AG10803 (cell line): ENCODE measurements at regions not wholly inside any gene's neighbourhood (a gene's known extent, or its start where the extent isn't known, plus 50 kb on each side); places are given as distances from the start of the nearest gene placed in this dataset.

ENCODE experiments used
- DNase-seq: peaks from one replicate; pipeline ENCODE4 v3.0.0; 2010; ENCODE audit warnings: low read depth
- H3K4me3 ChIP-seq: 2 replicates; pipeline ENCODE4 v1.5.1; 2011; ENCODE audit warnings: mild to moderate bottlenecking, low read length, control low read depth
- TF ChIP-seq, protein P1 (sequence below): conservative IDR thresholded peaks from 2 replicates; pipeline ENCODE4 v1.5.1; 2011; ENCODE audit warnings: mild to moderate bottlenecking, low read length, control low read depth, inconsistent platforms

DNA sequence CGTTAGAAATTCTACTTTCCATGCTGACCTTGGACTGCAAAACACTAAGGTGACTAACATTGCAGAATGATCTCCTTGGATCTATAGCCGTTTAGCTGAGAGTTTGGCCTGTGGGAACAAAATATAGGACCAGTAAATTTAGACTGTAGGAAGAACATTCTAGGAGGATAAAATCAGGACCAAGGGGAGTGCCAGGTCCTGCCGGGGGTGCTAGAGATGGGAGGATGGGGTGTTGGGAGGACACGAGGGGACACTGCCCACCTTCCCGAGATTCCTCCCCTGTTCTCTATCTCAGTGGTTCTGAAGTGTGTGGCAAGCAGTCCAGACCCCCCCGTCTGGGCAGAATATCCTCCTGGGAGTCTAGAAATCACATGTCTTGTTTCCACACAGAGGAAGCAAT, 445.2 kb downstream of the ZSWIM6 start:
- no peak for DNase-seq
- TF ChIP-seq, protein P1, sequence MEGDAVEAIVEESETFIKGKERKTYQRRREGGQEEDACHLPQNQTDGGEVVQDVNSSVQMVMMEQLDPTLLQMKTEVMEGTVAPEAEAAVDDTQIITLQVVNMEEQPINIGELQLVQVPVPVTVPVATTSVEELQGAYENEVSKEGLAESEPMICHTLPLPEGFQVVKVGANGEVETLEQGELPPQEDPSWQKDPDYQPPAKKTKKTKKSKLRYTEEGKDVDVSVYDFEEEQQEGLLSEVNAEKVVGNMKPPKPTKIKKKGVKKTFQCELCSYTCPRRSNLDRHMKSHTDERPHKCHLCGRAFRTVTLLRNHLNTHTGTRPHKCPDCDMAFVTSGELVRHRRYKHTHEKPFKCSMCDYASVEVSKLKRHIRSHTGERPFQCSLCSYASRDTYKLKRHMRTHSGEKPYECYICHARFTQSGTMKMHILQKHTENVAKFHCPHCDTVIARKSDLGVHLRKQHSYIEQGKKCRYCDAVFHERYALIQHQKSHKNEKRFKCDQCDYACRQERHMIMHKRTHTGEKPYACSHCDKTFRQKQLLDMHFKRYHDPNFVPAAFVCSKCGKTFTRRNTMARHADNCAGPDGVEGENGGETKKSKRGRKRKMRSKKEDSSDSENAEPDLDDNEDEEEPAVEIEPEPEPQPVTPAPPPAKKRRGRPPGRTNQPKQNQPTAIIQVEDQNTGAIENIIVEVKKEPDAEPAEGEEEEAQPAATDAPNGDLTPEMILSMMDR = no peak
- no peak overlapping the region for H3K4me3 ChIP-seq

DNA sequence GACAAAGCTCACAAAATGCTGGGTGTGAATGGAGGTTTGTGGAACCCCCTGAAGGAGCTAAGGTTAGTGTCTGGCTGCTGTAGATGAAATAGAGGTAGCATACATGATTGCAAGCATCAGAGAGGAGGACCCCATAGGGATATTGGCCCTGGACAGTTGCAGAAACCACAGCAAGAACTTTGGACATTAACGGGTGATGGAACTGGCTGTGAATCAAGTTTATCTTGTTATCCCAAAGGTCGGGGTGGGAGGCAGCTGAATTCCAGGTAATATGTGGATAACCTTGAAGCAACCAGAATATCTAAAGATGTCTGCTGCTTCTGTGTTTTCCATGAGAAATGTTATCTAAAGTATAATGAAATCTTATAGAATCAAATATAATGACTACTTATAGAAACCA, 447.7 kb downstream of the ZSWIM6 start:
- no peak for DNase-seq
- TF ChIP-seq, protein P1 = no peak
- no peak overlapping the region for H3K4me3 ChIP-seq

DNA sequence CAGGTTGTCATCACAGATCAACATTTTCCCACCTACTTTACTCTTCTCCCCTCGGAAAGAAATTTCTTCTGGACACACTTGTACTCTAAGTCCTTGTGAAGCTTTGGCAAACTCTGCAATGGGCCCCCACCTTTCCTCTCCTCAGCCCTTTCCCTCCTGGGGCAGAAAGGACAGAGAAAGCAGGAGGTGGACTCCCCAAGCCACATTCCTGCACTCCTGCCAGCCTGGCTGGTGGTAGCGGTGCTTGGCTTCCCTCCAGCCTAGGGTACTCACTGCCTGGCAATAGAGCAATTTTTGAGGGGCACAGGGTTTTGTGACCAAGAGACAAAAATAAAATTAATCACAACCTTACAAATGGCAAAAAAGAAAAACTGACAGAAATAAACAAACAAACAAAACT, 451.4 kb downstream of the ZSWIM6 start:
- no peak overlapping the region for H3K4me3 ChIP-seq
- no peak for DNase-seq

DNA sequence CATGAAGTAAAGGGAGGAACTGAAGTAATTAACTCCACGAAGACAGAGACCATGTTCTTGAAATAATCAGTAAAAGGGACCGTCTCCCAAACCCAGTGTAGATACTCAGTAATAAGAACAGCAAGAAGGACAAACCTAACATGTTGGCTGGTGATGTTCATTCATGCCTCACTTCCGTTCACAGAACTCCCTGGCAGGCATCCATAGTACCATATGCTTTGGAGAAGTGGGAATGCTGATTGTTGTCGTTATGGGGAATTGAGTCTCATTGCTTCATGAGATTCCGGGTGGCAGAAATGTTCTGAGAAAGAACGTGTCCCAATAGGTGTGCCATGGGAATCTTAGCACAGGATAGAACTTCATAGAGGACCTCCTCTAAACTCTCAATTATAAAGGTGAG, 452.3 kb downstream of the ZSWIM6 start:
- H3K4me3 ChIP-seq = no peak overlapping the region
- peak; percentile 23 for DNase-seq
- TF ChIP-seq, protein P1 = no peak

More for the DNA sequence above, 451.4 kb downstream of the ZSWIM6 start:
- TF ChIP-seq, protein P1 = no peak

DNA sequence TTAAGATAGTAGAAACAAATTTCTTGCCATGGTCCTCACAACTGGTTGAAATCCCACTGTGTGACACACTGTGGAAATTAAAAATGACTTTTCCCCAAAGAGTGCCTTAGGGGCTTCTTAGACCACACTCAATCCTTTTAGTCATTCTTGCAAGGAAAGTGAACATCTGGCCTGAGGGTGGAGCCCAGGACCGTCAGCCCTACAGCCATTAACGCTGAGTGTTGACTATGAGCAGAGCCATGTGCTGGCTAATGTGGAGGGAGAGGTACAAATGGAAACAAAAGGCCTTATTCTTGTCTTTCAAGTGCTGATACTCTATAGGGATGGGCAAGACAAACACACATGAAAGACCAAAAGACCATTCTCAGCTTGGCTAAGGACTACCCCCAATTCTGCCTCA, 456.5 kb downstream of the ZSWIM6 start:
- no peak for DNase-seq
- TF ChIP-seq, protein P1 = no peak
- H3K4me3 ChIP-seq = no peak overlapping the region

DNA sequence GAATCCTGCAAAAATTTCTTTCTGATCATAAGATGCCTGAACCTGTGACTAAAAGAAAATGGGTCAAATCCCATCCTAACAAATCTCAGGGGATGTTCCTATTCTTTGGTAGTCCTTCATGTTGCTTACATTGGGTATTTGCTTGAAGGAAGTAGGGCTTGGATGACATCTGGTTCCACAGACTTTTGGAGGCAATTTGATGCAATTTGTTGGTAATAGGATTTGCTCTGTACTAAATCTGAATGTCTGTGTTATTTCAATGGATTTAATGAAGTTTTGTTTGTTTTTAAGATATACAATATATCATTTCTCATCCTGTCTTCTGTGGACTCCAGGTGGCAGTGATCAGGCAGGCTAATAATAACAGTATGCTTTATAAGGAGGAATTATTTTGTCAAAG, 457.9 kb downstream of the ZSWIM6 start:
- TF ChIP-seq, protein P1 = no peak
- H3K4me3 ChIP-seq = no peak overlapping the region
- DNase-seq = no peak

DNA sequence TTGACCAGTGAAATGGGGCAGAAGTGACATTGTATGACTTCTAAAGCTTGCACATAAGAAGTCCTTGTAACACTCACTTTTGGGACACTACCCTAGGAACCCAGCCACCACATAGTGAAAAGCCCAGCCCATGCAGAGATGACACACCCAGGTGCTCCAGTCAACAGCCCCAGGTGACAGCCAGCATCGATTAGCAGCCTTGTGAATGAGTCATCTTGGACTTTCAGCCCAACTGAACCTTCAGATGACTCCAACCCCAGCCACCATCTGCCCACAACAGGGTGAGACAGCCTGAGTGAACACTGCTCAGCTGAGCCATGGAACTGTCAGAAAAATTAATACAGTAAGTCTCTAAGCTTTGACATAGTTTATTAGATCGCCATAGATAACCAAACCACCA, 458.6 kb downstream of the ZSWIM6 start:
- TF ChIP-seq, protein P1 = no peak
- no peak for DNase-seq
- no peak overlapping the region for H3K4me3 ChIP-seq
